ENCODE measurements at regions not wholly inside any gene's neighbourhood (a gene's known extent, or its start where the extent isn't known, plus 50 kb on each side); places are given as distances from the start of the nearest gene placed in this dataset.

DNA sequence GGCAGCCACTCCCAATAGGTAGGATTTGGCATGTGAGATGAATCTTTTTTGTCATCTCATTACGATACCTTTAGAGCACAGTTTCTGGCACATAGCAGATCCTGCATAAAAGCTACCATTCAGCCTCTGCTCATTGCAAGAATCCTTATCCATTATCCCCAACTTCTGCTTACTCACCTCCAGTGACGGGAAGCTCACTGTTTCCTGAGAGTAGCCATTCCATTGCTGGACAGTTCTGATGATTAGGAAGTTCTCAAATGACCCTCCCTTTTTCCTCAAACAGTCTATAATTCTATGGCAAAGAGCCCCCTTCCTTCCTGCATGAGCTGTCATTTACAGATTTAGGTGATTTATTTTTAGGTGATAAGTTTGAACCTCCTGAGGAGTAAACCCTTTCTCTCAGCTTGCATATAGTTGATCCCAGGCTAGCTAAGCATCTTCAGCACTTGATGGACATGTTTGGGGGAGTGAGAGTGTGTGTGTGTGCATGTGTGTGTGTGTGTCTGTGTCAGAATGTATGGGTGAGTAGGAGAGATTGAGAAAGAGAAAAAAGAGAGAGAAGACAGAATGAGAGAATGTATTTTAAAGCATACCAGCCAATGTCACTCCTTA lies 109.7 kb downstream of the LSM3 start:
- Mint-ChIP-seq H3K4me1 (peaks cover 26% of the 10 kb centered on the region), H3K4me3 (no peak overlapping the region), H3K9me3 (no peaks in the 10 kb centered on the region), H3K27ac (no peak overlapping the region), H3K27me3 (ENCODE audit: low read depth) (peaks cover 4% of the 10 kb centered on the region), H3K36me3 (no peaks in the 10 kb centered on the region)
- DNase-seq (ENCODE audit: low spot score in 2 of 2, unreplicated experiment in 2 of 2), result no peak
- no peak for TF ChIP-seq CTCF (IDR thresholded peaks at IDR 0.05; ENCODE audit: unreplicated experiment)

DNA sequence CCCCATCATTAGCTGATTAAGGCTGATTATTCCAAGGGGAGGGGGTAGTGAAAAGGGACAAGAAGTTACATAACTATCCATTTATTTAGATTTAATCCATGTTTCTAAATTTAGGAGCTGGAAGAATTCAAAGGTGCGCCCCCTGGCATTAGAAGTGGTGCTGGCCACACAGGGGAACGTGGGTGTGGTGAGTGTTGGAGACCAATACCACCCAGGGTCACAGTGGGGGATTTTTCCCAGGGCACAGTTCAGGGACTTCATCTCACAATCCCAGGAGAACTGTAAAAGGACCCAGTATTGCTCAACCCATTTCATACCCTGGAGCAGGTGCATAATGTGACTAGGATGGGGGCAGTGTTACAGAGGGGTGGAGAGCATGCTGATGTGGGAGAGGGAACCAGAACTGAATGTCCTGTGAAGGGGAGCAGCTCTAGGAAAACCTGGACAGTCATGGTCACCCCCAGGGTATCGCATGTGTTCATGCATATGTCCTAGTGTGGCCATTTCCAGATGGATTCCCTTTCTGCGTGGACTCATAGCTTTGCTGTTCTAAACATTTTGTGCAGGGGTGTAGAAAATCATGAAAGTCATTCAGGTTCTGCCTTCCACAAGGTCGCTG lies 110.3 kb downstream of the LSM3 start:
- Mint-ChIP-seq H3K27me3 (ENCODE audit: low read depth) (peaks cover 4% of the 10 kb centered on the region), H3K4me3 (no peak overlapping the region), H3K4me1 (peaks cover 26% of the 10 kb centered on the region), H3K27ac (no peak overlapping the region), H3K9me3 (no peaks in the 10 kb centered on the region), H3K36me3 (no peaks in the 10 kb centered on the region)
- TF ChIP-seq CTCF (IDR thresholded peaks at IDR 0.05; ENCODE audit: unreplicated experiment), result no peak
- DNase-seq (ENCODE audit: low spot score in 2 of 2, unreplicated experiment in 2 of 2), result no peak

- Mint-ChIP-seq H3K27me3 (ENCODE audit: low read depth) (peaks cover 4% of the 10 kb centered on the region), H3K4me1 (peaks cover 23% of the 10 kb centered on the region), H3K9me3 (no peaks in the 10 kb centered on the region), H3K27ac (no peak overlapping the region), H3K36me3 (no peaks in the 10 kb centered on the region), H3K4me3 (no peak overlapping the region)
- TF ChIP-seq CTCF (IDR thresholded peaks at IDR 0.05; ENCODE audit: unreplicated experiment), result no peak
- no peak for DNase-seq (ENCODE audit: low spot score in 2 of 2, unreplicated experiment in 2 of 2)
Observed at GRCh38 chr3:14289590-14290461, 111.2 kb downstream of the LSM3 start.

DNA sequence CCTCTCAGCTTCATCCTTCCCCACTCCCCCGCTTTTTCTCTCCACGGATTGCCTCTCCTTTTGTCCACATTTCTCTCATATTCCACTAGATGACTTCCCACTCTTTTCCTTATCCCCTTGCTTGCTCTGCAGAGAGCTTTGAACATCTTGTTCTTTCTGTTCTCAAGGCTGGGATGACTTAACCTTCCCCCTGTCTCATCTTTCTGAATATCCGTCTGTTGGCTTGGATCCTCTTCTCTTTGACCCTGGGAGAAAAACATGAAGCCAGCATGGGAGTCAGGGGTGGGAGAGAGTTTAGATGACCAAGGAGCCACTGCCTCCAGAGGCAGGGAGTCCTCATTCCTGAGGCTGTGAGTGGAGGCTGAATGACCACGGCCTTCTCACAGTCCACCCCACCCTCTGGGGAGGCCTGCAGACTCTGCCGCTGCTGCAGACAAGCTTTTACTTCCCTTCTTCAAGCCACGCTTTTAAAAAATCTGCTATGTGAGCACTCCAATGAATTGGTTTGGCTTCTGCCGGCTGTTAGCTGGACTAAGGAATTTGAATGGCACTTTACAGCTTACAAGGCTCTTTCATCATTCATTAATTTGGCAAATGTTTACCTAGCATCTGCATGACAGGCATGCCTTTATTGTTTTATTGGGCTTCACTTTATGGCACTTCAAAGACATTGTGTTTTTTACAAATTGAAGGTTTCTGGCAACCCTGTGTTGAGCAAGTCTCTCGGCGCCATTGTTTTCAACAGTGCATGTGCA lies 111.6 kb upstream of the SLC6A6 start:
- H3K27ac Mint-ChIP-seq, result no peak overlapping the region
- no peak overlapping the region for H3K4me3 Mint-ChIP-seq
- H3K9me3 Mint-ChIP-seq, result no peaks in the 10 kb centered on the region
- H3K36me3 Mint-ChIP-seq, result no peaks in the 10 kb centered on the region
- no peak for DNase-seq (ENCODE audit: low spot score in 2 of 2, unreplicated experiment in 2 of 2)
- peaks cover 4% of the 10 kb centered on the region for H3K27me3 Mint-ChIP-seq (ENCODE audit: low read depth)
- TF ChIP-seq CTCF (IDR thresholded peaks at IDR 0.05; ENCODE audit: unreplicated experiment), result no peak
- H3K4me1 Mint-ChIP-seq, result peaks cover 20% of the 10 kb centered on the region

DNA sequence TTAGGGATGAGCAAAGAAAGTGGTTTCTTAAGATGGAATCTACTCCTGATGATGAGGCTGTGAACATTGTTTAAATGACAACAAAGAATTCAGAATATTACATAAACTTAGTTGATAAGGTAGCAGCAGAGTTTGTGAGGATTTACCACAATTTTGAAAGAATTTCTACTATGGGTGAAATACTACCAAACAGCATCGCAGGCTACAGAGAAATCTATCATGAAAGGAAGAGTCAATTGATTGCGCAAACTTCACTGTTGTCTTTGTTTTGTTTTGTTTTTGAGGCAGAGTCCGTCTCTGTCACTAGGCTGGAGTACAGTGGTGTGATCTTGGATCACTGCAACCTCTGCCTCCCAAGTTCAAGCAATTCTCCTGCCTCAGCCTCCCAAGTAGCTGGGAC lies 107.4 kb upstream of the SLC6A6 start:
- Mint-ChIP-seq H3K9me3 (no peaks in the 10 kb centered on the region), H3K4me3 (no peak overlapping the region)
- TF ChIP-seq CTCF (IDR thresholded peaks at IDR 0.05; ENCODE audit: unreplicated experiment), result no peak

More for the DNA sequence above, 107.4 kb upstream of the SLC6A6 start:
- Mint-ChIP-seq H3K4me1 (peaks cover 20% of the 10 kb centered on the region), H3K36me3 (no peaks in the 10 kb centered on the region), H3K27me3 (ENCODE audit: low read depth) (peaks cover 4% of the 10 kb centered on the region), H3K27ac (no peak overlapping the region)
- no peak for DNase-seq (ENCODE audit: low spot score in 2 of 2, unreplicated experiment in 2 of 2)
